NB4 (cell line): ENCODE measurements at regions not wholly inside any gene's neighbourhood (a gene's known extent, or its start where the extent isn't known, plus 50 kb on each side); places are given as distances from the start of the nearest gene placed in this dataset.

Experiments used
- DNase-seq: peaks from one replicate; pipeline ENCODE4 v3.0.0; 2010; ENCODE audit warnings: low read depth
- H3K4me3 ChIP-seq: one replicate; pipeline ENCODE4 v1.5.1; 2011; ENCODE audit warnings: mild to moderate bottlenecking, low read depth, low read length, moderate library complexity
- MAX ChIP-seq: IDR thresholded peaks from 2 replicates; pipeline ENCODE4 v1.6.1; 2011; ENCODE audit warnings: low read depth, low read length
- MYC ChIP-seq: IDR thresholded peaks from 2 replicates; pipeline ENCODE4 v1.6.1; 2011; ENCODE audit warnings: low read depth, low read length
- POLR2A ChIP-seq: IDR thresholded peaks from 2 replicates; pipeline ENCODE4 v1.6.1; 2011; ENCODE audit warnings: mild to moderate bottlenecking; ENCODE audit not compliant: insufficient read length; ENCODE audit errors: extremely low read depth
- TF ChIP-seq, protein P1 (sequence below): IDR thresholded peaks from one replicate; pipeline ENCODE4 v1.5.1; 2012; ENCODE audit warnings: low read depth, low read length

- H3K4me3 ChIP-seq: no peak overlapping the region
- DNase-seq: no peak
- TF ChIP-seq MYC (no peak), POLR2A (no peak), MAX (no peak)
- TF ChIP-seq, protein P1, sequence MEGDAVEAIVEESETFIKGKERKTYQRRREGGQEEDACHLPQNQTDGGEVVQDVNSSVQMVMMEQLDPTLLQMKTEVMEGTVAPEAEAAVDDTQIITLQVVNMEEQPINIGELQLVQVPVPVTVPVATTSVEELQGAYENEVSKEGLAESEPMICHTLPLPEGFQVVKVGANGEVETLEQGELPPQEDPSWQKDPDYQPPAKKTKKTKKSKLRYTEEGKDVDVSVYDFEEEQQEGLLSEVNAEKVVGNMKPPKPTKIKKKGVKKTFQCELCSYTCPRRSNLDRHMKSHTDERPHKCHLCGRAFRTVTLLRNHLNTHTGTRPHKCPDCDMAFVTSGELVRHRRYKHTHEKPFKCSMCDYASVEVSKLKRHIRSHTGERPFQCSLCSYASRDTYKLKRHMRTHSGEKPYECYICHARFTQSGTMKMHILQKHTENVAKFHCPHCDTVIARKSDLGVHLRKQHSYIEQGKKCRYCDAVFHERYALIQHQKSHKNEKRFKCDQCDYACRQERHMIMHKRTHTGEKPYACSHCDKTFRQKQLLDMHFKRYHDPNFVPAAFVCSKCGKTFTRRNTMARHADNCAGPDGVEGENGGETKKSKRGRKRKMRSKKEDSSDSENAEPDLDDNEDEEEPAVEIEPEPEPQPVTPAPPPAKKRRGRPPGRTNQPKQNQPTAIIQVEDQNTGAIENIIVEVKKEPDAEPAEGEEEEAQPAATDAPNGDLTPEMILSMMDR: no peak
These were observed 101.4 kb downstream of the DYNAP start for GRCh38 chr18:54692463-54692862.

DNA sequence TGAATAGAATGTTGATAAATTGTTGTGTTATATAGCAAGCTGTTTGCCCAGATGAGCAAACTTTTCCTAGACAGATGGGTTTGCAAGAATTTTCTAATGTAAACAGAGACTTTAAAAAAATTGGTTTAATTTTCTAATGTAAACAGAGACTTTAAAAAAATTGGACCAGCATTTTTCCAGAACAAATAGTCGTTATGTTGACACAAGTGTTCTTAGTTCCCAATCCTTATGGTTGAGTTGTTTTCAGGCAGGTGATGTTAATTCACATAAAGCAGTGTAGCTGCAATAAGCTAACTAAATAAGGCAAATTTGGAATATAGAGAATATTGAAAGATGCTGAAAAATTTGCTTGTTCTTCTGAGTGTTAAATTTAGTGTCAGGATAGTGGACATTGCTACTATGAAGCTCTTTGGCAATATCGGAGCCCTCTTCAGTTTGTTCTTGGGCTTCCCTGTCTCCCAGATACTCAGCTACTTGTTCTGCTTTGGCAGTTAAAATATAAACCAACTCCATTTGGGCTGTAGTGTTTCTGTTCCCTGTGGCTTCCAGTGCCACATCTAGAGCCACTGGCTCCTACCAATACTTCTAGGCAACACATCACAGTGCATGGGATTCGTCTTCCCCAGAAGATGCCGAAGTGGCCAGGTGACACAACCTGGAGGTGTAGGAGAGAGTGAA is 105.7 kb downstream of the DYNAP start:
- no peak for DNase-seq
- TF ChIP-seq, protein P1: no peak
- no peak for TF ChIP-seq MAX
- H3K4me3 ChIP-seq: no peak overlapping the region

GRCh38 chr18:54700580-54700979 is 109.5 kb downstream of the DYNAP start:
- no peak for TF ChIP-seq POLR2A
- TF ChIP-seq MYC: no peak
- TF ChIP-seq, protein P1: no peak
- no peak for TF ChIP-seq MAX
- H3K4me3 ChIP-seq: no peak overlapping the region
- no peak for DNase-seq

DNA sequence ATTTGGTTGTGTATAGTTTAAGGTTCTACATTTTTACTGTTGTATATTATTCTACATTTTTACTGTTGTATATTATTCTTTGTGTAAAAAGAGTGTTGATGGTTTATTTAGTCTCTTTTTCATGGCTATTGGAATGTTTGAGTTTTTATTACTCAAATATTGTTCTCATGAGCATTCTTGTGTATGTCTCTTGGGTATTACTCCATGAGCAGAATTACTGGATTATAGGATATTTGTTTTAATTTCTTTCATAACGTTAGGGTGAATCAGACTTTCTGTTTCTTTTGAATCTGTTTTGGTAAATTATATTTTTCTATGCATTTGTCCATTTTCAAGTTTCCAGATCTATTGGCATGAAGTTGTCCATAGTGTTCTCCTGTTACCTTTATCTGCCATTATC is 111.6 kb downstream of the DYNAP start:
- no peak overlapping the region for H3K4me3 ChIP-seq
- DNase-seq: no peak
- TF ChIP-seq MYC (no peak), MAX (no peak), POLR2A (no peak)
- TF ChIP-seq, protein P1: no peak

DNA sequence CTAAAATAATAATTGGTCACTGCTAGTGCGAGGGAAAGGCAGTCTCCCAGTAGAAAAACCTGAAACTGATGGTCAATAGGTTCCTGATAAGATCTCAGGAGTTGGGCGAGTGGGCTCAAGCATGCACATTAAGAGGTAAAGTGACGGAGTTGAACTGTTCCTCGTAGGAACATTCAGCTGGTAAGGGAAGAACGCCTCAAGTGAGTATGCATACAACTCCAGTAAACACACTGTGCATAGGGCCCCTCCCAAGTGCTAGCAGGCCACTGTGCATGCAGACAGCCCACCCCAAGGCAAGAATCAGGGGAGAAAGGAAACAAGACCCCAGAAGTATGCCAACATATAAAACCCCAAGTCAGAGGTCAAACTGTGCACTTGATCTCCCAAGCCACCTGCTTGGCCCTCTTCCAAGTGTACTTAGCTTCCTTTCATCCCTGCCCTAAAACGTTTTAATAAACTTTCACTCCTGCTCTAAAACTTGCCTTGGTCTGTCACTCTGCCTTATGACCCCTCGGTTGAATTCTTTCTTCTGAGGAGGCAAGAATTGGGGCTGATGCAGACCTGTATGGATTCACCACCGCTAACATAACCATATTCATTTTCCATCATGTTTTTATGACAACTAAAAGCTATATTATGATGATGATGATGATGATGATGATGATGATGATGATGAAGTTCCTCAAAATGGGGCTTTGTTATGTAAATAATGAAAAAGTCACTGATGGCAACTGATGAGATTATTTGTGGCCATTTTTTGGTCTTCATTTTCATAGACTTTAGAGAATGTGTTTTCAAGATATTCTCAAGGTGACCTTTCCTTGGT is 118.0 kb upstream of the RAB27B start:
- H3K4me3 ChIP-seq: no peak overlapping the region
- no peak for DNase-seq
- TF ChIP-seq POLR2A (no peak), MAX (no peak), MYC (no peak)
- TF ChIP-seq, protein P1: no peak
